ENCODE measurements at regions not wholly inside any gene's neighbourhood (a gene's known extent, or its start where the extent isn't known, plus 50 kb on each side); places are given as distances from the start of the nearest gene placed in this dataset.

DNA sequence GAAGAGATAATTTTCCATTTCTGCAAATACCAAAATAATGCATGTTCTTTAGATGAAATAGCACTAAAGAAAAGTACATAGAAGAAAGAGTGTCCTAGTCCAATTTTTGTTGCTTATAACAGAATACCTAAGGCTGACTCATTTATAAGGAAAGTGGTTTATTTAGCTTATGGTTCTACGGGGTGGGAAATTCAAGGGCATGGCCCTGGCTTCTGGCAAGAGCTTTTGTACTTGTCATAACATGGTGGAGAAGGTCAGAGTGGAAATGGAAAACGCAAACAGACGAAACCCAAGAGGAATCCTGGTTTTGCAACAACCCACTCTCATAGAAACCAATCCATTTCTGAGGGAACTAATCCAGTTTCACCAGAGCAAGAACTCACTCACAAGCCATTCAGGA, 283.7 kb downstream of the CSNK1G3 start:
- no peaks in the 10 kb centered on the region for H3K36me3 ChIP-seq (ENCODE audit: control insufficient read depth, insufficient read depth, low read length)

DNA sequence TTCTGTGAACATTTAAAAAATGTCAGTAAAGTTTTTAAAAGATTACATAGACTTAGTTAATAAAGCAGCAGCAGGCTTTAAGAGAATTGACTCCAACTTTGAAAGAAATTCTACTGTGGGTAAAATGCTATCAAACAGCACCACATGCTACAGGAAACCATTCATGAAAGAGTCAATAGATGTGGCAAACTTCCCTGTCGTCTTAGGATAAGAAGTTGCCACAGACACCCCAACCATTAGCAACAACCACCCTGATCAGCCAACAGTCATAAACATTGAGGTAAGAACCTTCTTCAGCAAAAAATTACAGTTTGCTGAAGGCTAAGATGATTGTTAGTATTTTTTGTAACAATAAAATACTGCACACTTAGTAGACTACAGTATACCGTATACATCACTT, 278.2 kb downstream of the CSNK1G3 start:
- Histone ChIP-seq H3K9ac (ENCODE audit: low read length) (no peak overlapping the region), H3K4me3 (ENCODE audit: low read length) (no peak overlapping the region), H3K36me3 (ENCODE audit: control insufficient read depth, insufficient read depth, low read length) (no peaks in the 10 kb centered on the region), H3K27ac (ENCODE audit: low read depth, low read length) (no peak overlapping the region), H3K4me1 (ENCODE audit: control insufficient read depth, insufficient read depth, low read length) (peaks cover 20% of the 10 kb centered on the region), H3K27me3 (ENCODE audit: control insufficient read depth, insufficient read depth, low read length) (no peaks in the 10 kb centered on the region)

More for the DNA sequence above, 283.7 kb downstream of the CSNK1G3 start:
- H3K27ac ChIP-seq (ENCODE audit: low read depth, low read length): no peak overlapping the region
- H3K27me3 ChIP-seq (ENCODE audit: control insufficient read depth, insufficient read depth, low read length): no peaks in the 10 kb centered on the region
- H3K4me1 ChIP-seq (ENCODE audit: control insufficient read depth, insufficient read depth, low read length): peaks cover 3% of the 10 kb centered on the region
- H3K9ac ChIP-seq (ENCODE audit: low read length): no peak overlapping the region
- no peak overlapping the region for H3K4me3 ChIP-seq (ENCODE audit: low read length)

DNA sequence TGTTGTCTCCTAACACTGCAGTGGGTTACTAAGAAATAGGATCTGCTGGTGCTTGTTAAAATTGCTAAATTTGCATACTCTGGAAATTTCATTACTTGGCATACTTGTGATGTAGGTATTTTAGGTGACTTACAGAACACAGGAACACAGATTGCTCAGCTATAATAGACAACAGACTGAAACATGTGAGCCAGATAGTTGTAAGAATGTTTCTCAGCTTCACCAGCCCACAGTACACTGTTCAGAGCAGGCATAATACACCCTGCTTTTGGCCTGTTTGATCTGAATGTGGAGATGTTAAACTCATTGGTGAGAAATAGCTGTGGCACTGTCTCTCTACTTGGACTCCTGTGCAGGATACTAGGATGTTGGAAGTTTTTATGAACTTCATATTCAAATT, 275.7 kb downstream of the CSNK1G3 start:
- H3K36me3 ChIP-seq (ENCODE audit: control insufficient read depth, insufficient read depth, low read length): no peaks in the 10 kb centered on the region
- H3K9ac ChIP-seq (ENCODE audit: low read length): no peak overlapping the region
- H3K27ac ChIP-seq (ENCODE audit: low read depth, low read length): peak overlapping the region; percentile 15
- no peaks in the 10 kb centered on the region for H3K27me3 ChIP-seq (ENCODE audit: control insufficient read depth, insufficient read depth, low read length)
- peaks cover 22% of the 10 kb centered on the region for H3K4me1 ChIP-seq (ENCODE audit: control insufficient read depth, insufficient read depth, low read length)
- no peak overlapping the region for H3K4me3 ChIP-seq (ENCODE audit: low read length)

DNA sequence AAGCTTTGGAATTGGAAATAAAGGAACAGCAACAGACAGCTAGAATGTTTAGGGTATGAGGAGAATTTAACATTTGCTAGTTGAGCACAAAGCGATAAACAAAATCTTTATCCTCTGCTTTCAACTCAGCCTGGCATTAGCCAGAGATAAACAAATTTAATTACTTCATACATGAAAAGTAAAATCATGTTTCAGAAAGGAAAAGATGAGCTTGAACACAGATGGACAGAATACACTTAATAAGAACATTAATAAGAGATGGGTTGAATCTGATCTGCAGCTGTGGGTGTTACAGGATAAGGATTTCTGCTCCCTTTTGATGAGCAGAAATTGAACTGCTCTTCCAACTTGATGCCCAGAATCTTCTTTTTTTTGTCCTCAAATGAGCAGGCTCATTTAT, 275.2 kb downstream of the CSNK1G3 start:
- H3K4me1 ChIP-seq (ENCODE audit: control insufficient read depth, insufficient read depth, low read length): peaks cover 22% of the 10 kb centered on the region
- no peak overlapping the region for H3K9ac ChIP-seq (ENCODE audit: low read length)
- no peak overlapping the region for H3K4me3 ChIP-seq (ENCODE audit: low read length)
- H3K27me3 ChIP-seq (ENCODE audit: control insufficient read depth, insufficient read depth, low read length): no peaks in the 10 kb centered on the region
- H3K27ac ChIP-seq (ENCODE audit: low read depth, low read length): peak overlapping the region; percentile 15
- H3K36me3 ChIP-seq (ENCODE audit: control insufficient read depth, insufficient read depth, low read length): no peaks in the 10 kb centered on the region

DNA sequence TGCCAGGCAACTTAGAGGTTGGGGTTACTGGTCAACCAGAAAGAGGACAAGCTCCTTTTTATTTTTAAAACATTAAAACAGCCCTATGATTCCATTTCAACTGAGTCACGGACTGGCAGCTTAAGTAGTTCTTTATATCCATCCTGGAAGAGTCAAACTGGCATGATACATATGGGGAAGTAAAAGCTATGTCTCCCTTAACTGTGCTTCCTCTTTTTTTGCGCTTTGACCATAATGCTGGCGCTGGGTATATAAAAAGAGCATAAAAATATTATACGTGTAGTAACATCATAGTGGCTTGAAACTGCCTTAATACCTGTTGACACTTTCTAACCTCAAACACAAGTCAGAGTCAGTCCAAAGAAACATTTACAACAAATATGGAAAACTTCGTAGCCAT, 274.4 kb downstream of the CSNK1G3 start:
- peak overlapping the region; percentile 15 for H3K27ac ChIP-seq (ENCODE audit: low read depth, low read length)
- no peaks in the 10 kb centered on the region for H3K36me3 ChIP-seq (ENCODE audit: control insufficient read depth, insufficient read depth, low read length)
- no peak overlapping the region for H3K4me3 ChIP-seq (ENCODE audit: low read length)
- H3K9ac ChIP-seq (ENCODE audit: low read length): no peak overlapping the region
- H3K4me1 ChIP-seq (ENCODE audit: control insufficient read depth, insufficient read depth, low read length): peaks cover 22% of the 10 kb centered on the region
- H3K27me3 ChIP-seq (ENCODE audit: control insufficient read depth, insufficient read depth, low read length): no peaks in the 10 kb centered on the region

DNA sequence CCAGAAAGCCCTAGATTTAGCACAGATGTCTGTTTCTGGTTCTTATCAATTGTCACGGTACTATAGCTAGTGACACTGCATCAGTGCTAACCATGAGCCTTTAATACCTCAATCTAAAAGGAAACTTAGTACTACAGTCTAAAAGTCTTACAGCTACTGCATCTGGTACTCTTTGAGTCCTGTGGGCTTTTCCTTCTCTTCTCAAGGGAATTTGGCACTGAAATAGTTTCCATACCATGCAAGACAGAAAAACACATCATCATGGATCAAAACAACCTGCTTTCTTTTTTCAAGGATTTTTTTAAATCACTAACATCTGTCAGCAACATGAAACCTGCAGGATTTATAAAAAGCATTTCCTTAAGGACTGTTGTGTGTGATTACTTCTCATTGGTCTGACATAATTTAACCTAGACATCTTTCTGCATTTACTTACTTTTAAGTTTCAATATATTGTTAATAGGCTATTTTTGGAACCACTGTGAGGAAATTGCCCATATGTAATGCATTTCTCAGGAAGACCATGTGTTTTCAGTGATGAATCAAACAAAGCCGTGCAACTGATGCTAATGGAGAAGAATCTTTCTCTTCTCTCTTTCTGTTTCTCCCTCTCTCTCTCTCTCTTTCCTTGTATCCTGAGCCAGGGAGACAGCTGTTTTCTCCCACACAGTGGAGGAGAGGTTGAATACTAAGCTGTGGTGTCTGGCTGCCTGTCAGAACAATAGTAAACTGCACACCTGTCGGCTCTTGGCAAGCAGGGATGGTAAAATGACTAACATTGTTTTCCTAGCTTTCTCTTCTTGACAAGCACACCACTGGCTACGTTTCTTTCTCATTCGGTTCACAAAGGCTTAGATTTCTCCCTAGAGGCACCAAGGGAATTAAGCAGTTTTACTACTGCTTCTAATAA, 273.4 kb downstream of the CSNK1G3 start:
- H3K9ac ChIP-seq (ENCODE audit: low read length): no peak overlapping the region
- no peak overlapping the region for H3K27ac ChIP-seq (ENCODE audit: low read depth, low read length)
- no peaks in the 10 kb centered on the region for H3K27me3 ChIP-seq (ENCODE audit: control insufficient read depth, insufficient read depth, low read length)
- H3K36me3 ChIP-seq (ENCODE audit: control insufficient read depth, insufficient read depth, low read length): no peaks in the 10 kb centered on the region
- H3K4me1 ChIP-seq (ENCODE audit: control insufficient read depth, insufficient read depth, low read length): peaks cover 22% of the 10 kb centered on the region
- no peak overlapping the region for H3K4me3 ChIP-seq (ENCODE audit: low read length)

DNA sequence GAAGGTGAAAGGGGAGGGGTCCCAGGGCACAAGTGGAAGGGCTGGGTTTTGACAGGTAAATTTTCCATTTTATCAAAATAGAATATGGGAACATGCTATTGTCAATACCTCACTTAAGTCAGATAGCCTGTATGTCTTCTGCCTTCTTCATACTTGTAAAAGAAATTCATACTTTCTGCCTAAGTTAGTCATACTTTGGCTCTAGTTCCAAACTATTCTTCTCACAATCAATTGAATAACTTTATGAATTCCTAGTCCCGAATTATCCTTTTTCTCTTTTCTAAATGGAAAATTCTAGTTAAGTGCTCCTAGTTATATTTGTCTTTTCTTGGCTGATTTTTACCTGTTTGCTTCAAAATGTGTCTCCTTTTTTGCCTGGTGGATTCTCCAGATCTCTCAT, 271.4 kb downstream of the CSNK1G3 start:
- Histone ChIP-seq H3K4me3 (ENCODE audit: low read length) (no peak overlapping the region), H3K4me1 (ENCODE audit: control insufficient read depth, insufficient read depth, low read length) (peaks cover 22% of the 10 kb centered on the region), H3K27ac (ENCODE audit: low read depth, low read length) (no peak overlapping the region), H3K36me3 (ENCODE audit: control insufficient read depth, insufficient read depth, low read length) (no peaks in the 10 kb centered on the region), H3K9ac (ENCODE audit: low read length) (no peak overlapping the region), H3K27me3 (ENCODE audit: control insufficient read depth, insufficient read depth, low read length) (no peaks in the 10 kb centered on the region)

DNA sequence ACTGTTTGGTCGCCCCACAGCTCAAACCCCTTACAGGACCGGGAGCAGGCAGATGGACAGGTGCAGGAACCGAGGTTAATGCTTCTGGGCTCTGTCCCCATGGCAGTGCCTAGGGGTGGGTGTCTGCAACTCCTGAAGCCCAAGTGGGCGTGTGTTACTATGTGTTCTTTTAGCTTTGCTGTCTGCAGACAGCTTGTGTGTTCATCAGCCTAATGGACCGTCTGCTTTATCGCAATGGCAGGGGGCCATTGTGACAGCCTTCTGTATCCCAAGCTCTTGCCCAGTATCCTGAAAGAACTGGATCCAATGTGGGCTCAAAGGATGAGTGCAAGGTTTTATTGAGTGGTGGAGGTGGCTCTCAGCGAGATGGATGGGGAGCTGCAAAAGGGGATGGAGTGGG, 266.7 kb downstream of the CSNK1G3 start:
- Histone ChIP-seq H3K27me3 (ENCODE audit: control insufficient read depth, insufficient read depth, low read length) (no peaks in the 10 kb centered on the region), H3K4me1 (ENCODE audit: control insufficient read depth, insufficient read depth, low read length) (no peaks in the 10 kb centered on the region), H3K4me3 (ENCODE audit: low read length) (no peak overlapping the region), H3K9ac (ENCODE audit: low read length) (no peak overlapping the region), H3K36me3 (ENCODE audit: control insufficient read depth, insufficient read depth, low read length) (no peaks in the 10 kb centered on the region), H3K27ac (ENCODE audit: low read depth, low read length) (no peak overlapping the region)

DNA sequence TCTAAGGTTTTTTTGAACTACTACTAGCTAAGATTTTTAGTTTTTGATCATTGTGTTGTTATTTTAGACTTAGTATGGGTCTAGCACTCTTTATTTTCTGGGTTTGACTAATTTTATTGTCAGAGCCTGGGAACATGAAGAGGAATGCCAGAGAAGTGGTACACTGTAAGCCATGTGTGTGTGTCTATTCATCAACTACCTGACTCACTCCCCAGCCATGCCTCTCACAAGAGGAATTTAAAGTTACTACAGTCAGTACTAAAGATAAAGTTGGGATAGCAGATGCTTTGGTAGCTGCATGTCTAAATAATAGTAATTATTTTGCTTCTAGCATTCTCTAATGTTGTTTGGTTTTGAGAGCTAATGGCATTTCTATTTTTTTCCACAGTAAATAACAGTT, 264.8 kb downstream of the CSNK1G3 start:
- no peaks in the 10 kb centered on the region for H3K4me1 ChIP-seq (ENCODE audit: control insufficient read depth, insufficient read depth, low read length)
- no peak overlapping the region for H3K4me3 ChIP-seq (ENCODE audit: low read length)
- no peak overlapping the region for H3K9ac ChIP-seq (ENCODE audit: low read length)
- H3K27me3 ChIP-seq (ENCODE audit: control insufficient read depth, insufficient read depth, low read length): no peaks in the 10 kb centered on the region
- no peaks in the 10 kb centered on the region for H3K36me3 ChIP-seq (ENCODE audit: control insufficient read depth, insufficient read depth, low read length)
- no peak overlapping the region for H3K27ac ChIP-seq (ENCODE audit: low read depth, low read length)

DNA sequence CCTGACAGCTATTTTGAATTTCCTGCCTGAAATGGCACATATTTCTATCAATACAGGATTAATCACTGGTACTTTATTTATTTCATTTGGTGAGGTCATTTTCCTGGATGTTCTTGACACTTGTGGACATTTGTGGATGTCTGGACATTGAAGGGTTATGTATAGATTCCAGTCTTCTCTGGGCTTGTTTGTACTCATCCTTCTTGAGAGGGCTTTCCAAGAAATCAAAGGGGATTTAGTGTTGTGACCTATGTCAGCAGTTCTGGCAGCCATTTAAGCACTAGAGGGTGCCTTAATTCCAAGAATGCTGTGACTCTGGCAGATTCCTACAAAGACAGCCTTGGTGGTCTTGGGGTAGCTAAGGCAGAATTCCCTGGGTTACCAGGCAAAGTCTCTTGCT, 259.7 kb downstream of the CSNK1G3 start:
- H3K9ac ChIP-seq (ENCODE audit: low read length): no peak overlapping the region
- no peaks in the 10 kb centered on the region for H3K27me3 ChIP-seq (ENCODE audit: control insufficient read depth, insufficient read depth, low read length)
- no peak overlapping the region for H3K4me3 ChIP-seq (ENCODE audit: low read length)
- no peaks in the 10 kb centered on the region for H3K4me1 ChIP-seq (ENCODE audit: control insufficient read depth, insufficient read depth, low read length)
- no peaks in the 10 kb centered on the region for H3K36me3 ChIP-seq (ENCODE audit: control insufficient read depth, insufficient read depth, low read length)
- H3K27ac ChIP-seq (ENCODE audit: low read depth, low read length): no peak overlapping the region

DNA sequence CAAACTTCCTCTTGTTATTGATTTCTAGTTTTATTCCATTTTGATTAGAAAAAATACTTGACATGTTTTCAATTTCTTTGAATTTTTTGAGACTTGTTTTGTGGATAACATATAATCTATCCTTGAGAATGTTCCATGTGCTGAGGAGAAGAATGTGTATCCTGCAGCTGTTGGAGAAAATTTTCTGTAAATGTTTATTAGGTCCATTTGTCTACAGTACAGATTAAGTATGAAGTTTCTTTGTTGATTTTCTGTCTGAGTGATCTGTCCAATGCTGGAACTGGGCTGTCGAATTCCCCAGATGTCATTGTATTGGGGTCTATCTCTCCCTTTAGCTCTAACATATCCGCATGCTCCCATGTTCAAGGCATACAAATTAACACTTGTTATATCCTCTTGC, 251.2 kb downstream of the CSNK1G3 start:
- no peak overlapping the region for H3K9ac ChIP-seq (ENCODE audit: low read length)
- no peaks in the 10 kb centered on the region for H3K27me3 ChIP-seq (ENCODE audit: control insufficient read depth, insufficient read depth, low read length)
- H3K4me1 ChIP-seq (ENCODE audit: control insufficient read depth, insufficient read depth, low read length): no peaks in the 10 kb centered on the region
- no peak overlapping the region for H3K27ac ChIP-seq (ENCODE audit: low read depth, low read length)
- H3K4me3 ChIP-seq (ENCODE audit: low read length): no peak overlapping the region
- no peaks in the 10 kb centered on the region for H3K36me3 ChIP-seq (ENCODE audit: control insufficient read depth, insufficient read depth, low read length)

DNA sequence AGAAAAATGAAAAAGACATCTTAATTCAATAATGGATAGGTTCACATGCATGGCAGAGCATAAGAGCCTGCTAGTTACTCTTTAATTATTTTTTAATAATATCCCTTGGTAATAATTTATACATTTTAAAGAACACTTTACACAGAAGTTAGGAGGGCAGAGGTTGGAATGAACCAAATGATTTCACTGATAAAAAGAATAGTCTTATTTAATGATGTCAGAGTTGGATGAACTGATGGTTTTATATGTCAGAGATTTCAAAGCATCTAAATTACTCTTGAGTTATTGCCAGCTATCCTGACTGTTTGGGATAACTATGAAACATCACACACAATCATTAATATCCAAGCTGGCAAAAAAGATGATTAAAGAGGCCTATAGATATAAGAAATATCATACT, 244.8 kb downstream of the CSNK1G3 start:
- H3K4me3 ChIP-seq (ENCODE audit: low read length): no peak overlapping the region
- H3K9ac ChIP-seq (ENCODE audit: low read length): no peak overlapping the region
- no peak overlapping the region for H3K27ac ChIP-seq (ENCODE audit: low read depth, low read length)
- H3K36me3 ChIP-seq (ENCODE audit: control insufficient read depth, insufficient read depth, low read length): no peaks in the 10 kb centered on the region
- no peaks in the 10 kb centered on the region for H3K27me3 ChIP-seq (ENCODE audit: control insufficient read depth, insufficient read depth, low read length)
- H3K4me1 ChIP-seq (ENCODE audit: control insufficient read depth, insufficient read depth, low read length): peaks cover 13% of the 10 kb centered on the region

DNA sequence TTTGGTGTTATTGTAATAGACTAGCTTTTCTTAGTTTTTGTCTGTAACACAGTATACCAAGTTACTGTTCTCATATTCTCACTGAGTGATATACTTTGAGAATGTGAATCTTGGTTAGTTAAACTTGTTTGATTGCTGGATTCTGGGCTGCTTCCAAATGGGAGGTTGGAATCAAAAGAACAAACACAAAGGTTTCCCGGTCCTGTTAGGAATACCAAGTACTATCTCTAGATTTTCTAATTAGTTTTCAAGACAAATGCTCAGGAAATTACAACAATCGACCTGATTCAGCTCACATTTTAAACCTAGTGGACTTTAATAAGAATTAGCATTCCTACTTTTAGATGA, 244.3 kb downstream of the CSNK1G3 start:
- Histone ChIP-seq H3K4me3 (ENCODE audit: low read length) (no peak overlapping the region), H3K36me3 (ENCODE audit: control insufficient read depth, insufficient read depth, low read length) (no peaks in the 10 kb centered on the region), H3K4me1 (ENCODE audit: control insufficient read depth, insufficient read depth, low read length) (peaks cover 13% of the 10 kb centered on the region), H3K27ac (ENCODE audit: low read depth, low read length) (no peak overlapping the region), H3K27me3 (ENCODE audit: control insufficient read depth, insufficient read depth, low read length) (no peaks in the 10 kb centered on the region), H3K9ac (ENCODE audit: low read length) (no peak overlapping the region)

Measured in rectal smooth muscle tissue (tissue), 1 donor.